ENCODE measurements at regions not wholly inside any gene's neighbourhood (a gene's known extent, or its start where the extent isn't known, plus 50 kb on each side); places are given as distances from the start of the nearest gene placed in this dataset.

GRCh38 chr3:46113608-46114007 is 86.3 kb upstream of the XCR1 start:
- no peak for DNase-seq (ENCODE audit: low spot score)

- no peak for DNase-seq (ENCODE audit: low spot score)
Observed at GRCh38 chr3:46112984-46113383, 85.7 kb upstream of the XCR1 start.

DNA sequence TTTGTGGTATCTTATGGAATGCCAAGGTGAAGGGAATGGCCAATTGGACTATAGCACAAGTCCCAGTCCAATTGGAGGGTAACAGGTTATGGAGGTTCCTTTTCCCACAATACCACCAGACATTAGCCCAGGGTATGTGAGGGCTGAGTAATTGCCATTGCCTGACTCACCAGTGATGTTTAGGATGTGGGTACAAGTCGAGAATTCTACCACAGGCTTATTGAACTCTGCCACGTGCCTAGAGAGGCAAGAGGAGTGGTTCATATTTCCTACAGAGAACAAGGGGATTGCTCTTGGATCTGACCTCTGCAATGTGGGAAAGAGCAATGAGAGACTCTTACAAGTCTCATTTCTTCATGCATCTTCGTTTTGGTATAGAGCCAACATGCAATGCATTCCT is 85.0 kb upstream of the XCR1 start:
- no peak for DNase-seq (ENCODE audit: low spot score)

DNA sequence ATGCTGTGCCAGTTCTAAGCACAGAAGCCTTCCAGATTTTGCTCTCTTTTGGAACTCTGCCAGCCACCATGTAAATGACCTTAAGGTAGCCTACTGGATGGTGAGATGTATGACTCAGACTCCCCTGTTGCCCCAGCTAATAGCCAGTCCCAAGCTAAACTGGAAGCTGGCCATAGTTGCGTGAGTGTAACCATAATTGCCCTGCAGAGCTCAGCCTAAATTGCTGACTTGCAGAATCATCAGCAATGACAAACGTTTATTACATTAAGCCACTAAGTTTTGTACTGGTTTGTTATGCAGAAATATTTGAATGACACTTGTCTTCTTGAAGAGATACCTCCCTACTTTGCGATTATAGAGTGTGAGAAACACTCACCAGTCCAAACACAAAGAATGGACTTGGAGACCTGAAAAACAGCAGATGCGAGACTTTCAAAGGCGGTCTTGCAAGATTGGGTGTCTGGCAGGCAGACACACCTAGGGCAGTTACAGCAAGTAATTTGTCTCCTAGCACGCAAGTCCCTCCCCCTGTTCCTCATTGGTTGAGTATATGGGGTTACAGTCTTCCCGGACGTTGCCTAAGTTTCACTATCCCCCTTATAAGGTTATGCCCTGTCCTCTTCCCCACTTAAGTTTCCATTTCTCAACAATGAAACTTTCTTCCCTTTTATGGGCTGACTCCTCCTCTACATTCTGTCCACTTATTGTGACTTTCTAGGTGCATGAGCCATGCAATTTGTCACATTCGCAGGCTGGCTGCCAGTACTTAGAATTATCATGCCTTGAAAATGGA is 83.6 kb upstream of the XCR1 start:
- no peak for DNase-seq (ENCODE audit: low spot score)

GRCh38 chr3:46107682-46108081 is 80.4 kb upstream of the XCR1 start:
- no peak for DNase-seq (ENCODE audit: low spot score)

DNA sequence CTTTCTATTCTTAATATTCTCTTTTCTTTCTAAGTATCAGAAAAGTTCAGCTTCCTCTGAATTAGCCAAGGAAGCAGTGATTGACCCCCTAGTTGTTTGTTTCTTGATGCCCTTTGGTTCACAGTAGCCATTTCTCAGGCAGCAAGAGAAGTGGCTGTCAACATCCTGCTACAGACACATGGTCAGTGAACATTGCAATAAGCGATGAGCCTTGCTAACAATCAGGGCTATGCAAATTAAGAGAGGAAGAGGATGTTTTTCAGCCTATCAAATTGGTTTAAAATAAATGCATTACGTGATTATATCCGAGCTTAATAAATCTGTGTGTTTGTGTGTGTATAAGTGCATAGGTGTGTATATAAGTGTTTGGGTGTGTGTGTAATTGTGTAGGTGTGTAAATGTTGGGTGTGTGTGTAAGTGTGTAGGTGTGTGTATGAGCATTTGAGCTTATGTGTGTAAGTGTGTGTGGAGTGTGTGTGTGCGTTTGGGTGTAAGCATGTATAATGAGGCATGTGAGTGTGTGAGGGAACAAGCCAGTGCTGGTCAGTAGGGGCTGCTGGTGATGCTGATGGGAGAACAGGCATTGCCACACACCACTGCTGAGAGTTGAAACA is 78.1 kb upstream of the XCR1 start:
- DNase-seq (ENCODE audit: low spot score), result no peak

DNA sequence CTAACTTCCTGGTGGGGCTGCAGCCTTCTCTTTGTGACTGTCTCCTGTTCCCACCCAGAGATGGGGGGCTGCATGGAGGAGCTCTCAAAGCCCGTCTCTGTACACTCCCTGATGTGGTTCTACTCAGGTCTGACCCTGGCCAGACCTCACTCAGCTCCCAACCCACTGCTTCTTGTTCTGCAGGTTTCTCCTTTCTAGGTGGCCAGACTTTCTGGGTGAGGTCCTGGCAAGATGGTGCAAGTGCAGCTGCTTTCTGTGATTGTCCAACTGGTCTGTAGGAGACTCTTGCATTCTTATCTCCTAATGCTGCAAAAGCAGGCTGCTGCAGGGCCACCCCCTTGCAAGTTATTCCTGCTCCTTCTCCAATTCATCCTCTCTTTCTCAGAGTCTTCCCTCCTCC is 77.4 kb upstream of the XCR1 start:
- no peak for DNase-seq (ENCODE audit: low spot score)

DNA sequence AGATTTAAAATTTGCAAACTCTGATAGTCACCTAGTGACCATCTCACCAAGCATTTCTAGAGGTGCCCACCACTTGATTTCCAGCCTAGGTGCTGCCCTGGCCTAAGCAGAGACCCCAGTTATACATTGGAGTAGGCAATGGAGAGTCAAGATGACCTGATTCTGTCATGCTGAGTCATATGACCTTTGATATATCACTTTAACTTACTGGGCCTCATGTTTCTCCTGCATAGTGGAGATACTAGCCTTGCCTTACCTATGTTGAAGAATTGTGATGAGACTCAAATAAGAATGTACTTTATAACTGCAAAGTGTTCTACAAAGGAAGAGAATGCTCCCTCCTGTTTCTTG is 75.5 kb upstream of the XCR1 start:
- DNase-seq (ENCODE audit: low spot score), result no peak

- no peak for DNase-seq (ENCODE audit: low spot score)
Observed at GRCh38 chr3:46102059-46102779, 74.9 kb upstream of the XCR1 start.

GRCh38 chr3:46100812-46101211 is 73.5 kb upstream of the XCR1 start:
- no peak for DNase-seq (ENCODE audit: low spot score)

- no peak for DNase-seq (ENCODE audit: low spot score)
Observed at GRCh38 chr3:46098319-46098761, 71.1 kb upstream of the XCR1 start.

DNA sequence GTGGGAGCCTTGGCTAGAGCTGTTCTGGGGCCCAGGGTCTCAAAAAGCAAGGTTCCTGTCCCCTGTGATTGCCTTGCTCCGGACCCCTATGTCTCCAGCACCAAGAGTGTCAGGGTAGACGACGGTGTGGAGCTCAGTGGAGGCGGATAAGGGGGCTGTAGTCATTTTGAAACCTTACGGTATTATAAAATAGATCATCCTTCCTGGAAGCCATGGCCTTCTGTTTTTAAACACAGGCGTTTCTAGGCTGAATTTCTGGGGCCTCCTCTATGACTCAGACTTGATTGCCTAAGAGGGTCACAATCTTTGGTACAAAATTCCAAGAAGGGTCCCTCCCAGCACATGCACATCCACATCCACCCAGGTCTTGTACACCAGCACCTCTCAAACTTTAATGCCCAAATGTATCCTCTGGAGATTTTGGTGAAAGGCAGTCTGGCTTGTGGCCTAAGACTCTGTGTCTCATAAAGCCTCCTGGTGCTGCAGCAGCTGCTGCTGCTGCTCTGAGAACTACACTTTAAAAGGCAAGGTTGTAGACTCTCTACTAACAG is 70.5 kb upstream of the XCR1 start:
- peak; percentile 10 for DNase-seq (ENCODE audit: low spot score)

GRCh38 chr3:46096781-46097180 is 69.5 kb upstream of the XCR1 start:
- no peak for DNase-seq (ENCODE audit: low spot score)

DNA sequence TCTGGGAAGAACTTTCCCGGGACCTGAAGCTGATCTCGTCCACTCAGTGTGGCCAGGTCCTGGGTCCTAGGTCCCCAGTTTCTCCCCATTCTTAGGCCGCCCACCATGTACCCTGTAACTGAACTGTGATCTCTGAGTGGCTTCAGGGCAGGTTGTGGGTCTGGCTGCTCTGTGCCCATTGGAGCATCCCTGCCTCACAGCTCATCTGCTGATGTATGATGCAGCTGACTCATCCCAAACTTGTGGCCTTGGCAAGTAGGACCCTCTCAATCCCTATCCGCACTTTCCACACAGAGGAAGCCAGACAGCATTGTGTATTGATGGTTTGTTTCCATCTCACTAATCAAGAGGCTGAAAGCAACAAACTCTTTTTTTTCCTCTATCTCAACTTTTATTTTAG is 69.1 kb upstream of the XCR1 start:
- no peak for DNase-seq (ENCODE audit: low spot score)

DNA sequence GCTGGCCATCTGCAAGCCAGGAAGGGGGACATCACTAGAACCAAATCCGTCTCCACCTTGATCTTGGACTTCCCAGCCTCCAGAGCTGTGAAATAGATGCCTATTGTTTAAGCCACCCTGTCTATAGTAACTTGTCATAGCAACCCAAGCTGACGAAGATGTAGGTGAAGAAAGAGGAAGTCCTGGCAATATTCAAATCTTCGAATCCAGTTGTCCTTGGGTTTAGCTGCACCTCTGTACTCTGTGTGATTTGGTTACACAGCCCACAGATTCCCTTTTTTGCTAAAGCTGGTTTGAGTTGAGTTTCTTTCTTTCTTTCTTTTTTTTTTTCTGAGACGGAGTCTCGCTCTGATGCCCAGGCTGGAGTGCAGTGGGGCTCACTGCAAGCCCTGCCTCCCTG is 68.0 kb upstream of the XCR1 start:
- no peak for DNase-seq (ENCODE audit: low spot score)

GRCh38 chr3:46094506-46094905 is 67.2 kb upstream of the XCR1 start:
- no peak for DNase-seq (ENCODE audit: low spot score)

DNA sequence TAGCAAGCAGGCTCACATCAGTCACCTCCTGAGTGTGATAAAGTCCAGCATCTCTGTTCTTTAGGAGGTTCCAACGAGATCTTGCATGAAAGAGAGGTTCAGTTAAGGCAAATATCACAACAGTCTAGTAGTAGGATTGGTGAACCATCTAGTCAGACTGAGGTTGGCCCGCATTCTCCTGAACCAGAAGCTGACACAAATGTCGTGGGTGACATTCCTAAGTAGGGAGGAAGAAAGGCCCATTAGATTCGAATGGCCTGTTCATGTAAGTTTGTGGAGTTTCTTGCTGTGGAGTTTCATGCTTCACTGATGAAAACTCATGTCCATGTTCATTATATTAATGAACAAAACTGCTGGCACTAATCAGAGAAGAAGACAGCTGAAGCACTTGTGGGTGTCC is 66.7 kb upstream of the XCR1 start:
- no peak for DNase-seq (ENCODE audit: low spot score)

DNA sequence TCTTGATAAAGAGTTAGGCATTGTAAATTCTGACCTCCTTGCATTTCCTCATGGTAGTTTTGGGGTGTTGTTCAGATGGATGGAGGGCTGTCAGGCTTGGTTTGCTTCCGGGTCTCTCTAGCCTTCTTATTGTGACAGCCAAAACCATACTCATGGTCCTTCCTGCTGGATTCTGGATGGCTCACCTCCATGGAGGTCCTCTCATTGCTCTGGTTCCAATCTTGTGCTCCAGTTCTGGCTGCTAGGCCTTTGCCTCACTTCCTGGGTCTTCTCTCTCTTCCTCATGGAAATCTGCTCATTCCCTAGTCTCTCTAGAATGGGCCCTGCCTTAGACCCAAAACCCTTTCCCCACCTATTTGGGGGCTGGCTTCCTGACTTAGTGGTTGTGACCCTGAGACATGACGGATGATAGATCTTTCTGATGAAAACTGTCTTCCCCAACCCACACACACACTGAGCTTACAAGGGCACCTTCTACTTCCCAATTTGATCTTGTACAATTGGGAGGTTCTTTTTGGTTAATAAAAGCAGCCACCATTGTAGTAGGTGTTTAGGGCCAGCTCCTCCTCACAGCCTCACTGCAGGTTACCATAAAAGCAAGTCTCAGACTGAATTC is 66.2 kb upstream of the XCR1 start:
- DNase-seq (ENCODE audit: low spot score), result no peak

GRCh38 chr3:46092702-46093080 is 65.4 kb upstream of the XCR1 start:
- DNase-seq (ENCODE audit: low spot score), result no peak

GRCh38 chr3:46091741-46092701 is 64.7 kb upstream of the XCR1 start:
- no peak for DNase-seq (ENCODE audit: low spot score)

- DNase-seq (ENCODE audit: low spot score), result no peak
Observed at GRCh38 chr3:46091046-46091445, 63.8 kb upstream of the XCR1 start.
